GM18498 (cell line): ENCODE measurements at regions not wholly inside any gene's neighbourhood (a gene's known extent, or its start where the extent isn't known, plus 50 kb on each side); places are given as distances from the start of the nearest gene placed in this dataset.

Source experiments
- ATAC-seq: cut with Tn5 transposase; IDR thresholded peaks from one replicate; pipeline ENCODE4 v1.9.1; 2021; ENCODE audit warnings: mild to moderate bottlenecking, moderate library complexity; ENCODE audit not compliant: unreplicated experiment

DNA sequence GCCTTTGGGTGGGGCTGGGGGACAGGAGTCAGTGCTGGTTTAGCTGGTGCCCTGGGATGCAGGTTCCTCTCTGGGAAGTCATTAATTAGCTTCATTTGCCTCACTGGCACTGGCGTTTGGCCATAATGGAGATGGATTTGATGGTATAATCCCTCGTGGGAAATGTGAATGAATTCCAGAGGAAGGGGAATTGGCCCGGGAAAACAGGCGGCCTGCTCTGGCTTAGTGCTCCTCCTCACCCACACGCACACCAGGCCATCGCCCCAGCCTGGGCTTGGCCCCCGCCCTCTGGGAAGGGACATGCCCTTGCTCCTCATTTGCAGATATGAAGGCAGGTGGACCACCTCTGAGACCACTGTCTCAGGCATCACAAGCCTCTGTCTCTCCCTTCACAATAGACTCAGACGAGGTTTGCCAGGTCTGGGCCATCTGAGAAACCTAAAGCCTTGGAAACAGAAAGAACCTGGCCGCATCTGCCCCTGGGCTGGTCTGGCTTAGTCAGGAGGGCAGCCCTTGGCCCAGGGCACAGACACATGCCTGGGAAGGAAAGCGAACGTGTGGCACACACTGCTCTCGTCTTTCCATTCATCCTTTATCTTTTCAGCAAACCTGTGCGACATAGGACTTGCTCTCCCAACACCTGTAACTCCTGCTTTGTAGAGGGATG, 199.2 kb upstream of the CDH4 start:
- no peak for ATAC-seq

DNA sequence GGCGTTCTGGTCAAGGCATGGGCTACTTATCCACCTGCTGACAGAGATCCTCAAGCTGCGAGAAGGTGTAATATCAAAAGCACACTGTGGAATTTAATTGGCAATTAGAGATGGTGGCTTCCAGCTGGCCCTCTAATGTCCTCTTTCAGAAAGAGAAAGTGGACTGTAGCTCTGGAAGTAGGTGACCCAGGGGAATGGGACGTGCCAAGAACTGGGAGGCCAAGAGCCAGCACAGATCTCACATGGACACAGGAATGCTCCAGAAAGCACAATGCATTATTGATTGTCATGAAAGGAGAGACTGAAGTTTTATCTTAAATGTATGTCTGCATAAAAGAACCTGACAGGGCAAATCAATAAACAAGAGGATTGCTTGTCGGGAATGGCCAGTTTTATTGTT, 198.6 kb upstream of the CDH4 start:
- no peak for ATAC-seq

GRCh38 chr20:61053889-61054288, 198.2 kb upstream of the CDH4 start:
- ATAC-seq = no peak

DNA sequence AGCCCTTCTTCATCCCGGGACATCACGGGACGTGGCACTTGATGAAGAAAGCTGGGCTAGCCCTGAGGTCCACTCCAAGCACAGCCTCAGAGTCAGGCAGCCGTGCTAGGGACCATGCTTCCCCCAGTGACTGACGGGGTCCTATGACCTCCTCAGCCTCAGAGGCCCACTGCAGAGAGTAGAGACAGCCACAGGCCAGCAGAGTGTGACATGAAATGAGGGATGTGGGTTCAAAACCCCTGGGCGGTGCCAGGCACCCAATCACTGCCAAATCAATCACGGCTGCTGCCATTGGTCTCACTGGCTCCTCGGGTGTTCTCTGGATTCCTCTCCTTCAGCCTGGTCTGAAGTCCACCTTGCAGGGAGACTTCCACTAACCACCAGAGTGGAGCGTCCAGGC, 197.7 kb upstream of the CDH4 start:
- ATAC-seq = no peak

DNA sequence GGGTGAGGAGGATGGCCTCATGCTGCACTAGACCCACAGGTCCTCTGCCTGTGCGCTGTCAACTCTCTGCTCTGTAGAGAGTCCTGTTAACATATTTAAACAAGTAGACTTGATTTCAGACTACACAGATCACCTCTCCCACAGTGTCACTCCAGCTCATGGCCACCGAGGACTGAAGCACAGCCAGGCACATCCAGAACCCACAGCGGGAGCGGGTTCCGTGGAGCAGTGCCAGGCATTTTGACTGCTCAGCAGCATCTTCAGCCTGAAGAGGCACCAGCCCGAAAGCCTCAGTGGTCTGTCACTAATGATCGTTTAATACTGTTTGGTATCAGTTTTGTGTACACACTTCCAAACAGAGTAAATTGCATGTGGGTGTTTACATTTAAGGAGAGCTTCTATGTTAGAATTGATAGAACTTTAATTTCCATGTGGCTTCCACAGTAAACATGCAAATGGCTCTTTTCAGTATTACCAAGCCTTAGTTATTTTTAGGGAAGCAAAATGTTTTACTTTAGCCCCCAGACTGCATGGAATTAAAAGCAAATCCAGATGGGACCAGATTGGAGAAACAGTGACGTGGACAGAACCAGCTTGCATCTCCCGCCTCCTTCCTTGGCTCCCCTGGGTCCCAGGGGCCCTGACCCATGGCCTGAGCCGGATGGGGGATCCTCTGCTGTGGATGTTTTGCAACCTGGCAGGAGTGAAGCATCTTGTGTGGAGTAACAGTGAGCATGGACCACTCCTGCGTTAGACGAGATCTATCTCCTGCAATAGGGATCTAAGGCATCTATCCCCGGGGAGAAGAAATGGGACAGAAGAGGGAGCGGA, 196.7 kb upstream of the CDH4 start:
- ATAC-seq = no peak

DNA sequence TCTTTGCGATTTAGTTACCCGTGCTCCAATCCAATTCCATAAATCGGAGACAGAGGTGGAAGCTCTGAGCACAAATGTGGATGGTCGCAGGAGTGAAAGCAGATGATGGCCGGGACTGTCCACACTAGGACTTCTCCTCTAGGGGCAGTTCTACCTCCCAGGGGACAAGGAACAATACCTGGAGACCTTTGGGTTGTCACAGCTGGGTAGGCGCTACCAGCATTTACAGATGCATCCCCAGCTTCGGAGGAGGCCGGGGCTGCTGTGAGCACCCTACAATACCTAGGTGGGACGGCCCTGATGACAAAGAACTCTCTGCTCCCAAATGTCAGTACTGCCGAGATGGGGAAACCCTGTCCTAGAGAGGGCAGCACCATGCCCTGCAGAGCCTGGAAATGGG, 195.9 kb upstream of the CDH4 start:
- ATAC-seq = no peak

DNA sequence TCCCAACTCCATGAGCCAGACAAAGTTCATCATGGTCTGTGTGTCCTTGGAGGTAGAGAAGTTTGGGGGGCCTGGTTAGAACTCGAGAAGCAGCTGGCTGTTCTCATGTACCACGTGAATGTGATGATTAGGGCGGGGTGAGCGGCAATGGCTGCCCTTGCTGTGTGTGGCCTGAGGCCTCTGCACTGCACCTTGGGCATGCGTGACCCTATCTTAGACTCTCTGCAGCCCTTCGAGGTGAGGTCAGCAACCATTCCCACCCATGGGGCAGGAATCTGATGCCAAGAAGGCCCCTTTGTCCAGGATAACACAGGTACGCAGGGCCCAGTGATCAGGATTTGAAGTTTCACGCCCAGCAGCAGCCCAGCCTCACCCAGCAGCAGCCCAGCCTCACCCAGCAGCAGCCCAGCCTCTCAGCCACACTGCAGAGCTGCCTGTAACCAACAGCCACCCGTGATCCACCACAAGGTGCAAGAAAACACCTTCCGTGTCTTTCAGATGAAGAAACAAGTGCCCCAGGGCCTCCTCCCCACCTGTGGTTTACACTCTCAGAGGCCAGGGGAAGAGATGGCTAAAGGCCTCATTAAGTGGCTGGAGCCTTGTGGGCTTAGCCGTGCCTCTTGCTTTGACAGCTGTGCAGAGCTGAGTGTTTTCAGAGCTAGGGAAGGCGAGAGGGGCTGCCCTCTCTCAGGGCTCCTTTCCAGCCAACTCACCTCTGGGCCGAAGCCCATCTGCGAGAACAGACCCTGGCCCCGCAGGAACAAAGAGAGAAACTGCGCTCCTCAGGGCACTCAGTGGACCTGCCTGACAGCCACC, 195.2 kb upstream of the CDH4 start:
- no peak for ATAC-seq

GRCh38 chr20:61057443-61058121, 194.5 kb upstream of the CDH4 start:
- no peak for ATAC-seq

DNA sequence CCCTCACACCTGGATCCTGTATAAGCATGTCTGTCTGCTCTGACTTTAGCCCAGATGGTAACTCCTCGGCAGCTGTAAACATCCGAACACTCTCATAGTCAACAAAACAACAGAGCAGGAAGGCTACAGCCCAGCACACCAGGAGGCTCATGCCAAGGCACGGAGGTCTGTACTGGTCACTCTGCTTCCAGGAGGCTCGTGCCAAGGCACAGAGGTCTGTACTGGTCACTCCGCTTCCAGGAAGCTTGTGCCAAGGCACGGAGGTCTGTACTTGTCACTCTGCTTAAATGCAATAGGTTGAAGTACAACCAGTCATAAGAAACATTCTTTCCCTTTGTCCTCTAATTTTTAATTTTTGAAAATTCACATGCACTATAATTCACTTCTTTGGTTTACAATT, 190.1 kb upstream of the CDH4 start:
- ATAC-seq = no peak

- ATAC-seq = no peak
Measured at GRCh38 chr20:61065853-61066252, 186.2 kb upstream of the CDH4 start.

DNA sequence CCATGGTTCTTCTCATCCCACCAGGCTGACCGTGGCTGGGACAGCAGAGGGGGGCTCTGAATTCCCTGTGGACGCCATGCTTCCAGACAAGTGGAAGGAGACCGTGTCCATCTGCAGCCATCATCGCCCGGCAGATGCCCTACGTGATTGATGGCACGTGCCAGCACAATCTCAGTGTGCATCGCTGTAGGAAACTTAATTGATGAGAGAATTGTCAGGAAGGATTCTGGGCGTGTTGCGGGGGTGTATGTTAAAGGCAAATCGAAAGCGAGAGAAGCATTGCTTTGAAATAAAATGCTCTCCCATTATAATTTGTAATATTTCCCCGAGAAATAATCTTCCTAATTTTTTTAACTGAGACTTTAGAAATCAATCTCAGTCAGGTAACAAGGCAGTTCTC, 185.5 kb upstream of the CDH4 start:
- ATAC-seq = no peak

DNA sequence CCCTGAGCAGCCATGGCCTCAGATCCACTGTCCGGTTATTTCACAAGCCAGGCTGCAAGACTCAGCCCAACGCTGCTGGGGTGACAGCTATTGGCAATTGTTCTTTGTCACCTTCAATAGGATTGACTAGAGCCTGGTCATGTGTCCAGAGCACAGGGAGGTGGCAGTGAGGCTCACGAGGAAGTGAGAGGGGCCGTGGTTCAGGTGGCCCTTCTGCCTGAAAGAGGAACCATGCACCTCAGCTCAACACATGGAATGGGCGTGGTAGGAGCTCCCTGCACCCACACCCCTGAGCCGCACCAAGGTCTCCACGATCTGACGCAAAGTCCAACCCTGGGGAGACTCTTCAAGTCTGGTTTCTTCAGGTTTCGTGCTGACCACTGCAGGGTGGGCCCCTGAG, 184.8 kb upstream of the CDH4 start:
- ATAC-seq = no peak

DNA sequence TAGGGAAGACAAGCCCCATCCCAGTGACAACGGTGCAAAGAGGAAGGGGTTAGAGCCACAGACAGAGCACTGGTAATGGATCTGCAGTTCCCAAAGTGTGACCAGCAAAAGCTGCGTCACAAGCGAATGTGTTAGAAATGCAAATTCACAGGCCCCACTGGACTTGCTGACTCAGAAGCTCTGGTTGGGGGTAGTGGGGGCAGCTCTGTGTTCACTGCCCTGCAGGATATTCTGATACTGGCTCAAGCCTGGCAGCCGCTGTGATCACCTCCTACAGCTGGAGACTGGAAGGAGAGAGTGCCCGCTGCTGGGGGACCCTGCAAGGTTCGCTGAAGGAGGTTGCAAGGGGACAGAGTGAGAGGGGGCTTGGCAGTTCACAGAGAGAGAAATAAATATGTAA, 179.7 kb upstream of the CDH4 start:
- ATAC-seq = no peak

GRCh38 chr20:61073376-61073775, 178.7 kb upstream of the CDH4 start:
- ATAC-seq = no peak

- ATAC-seq = no peak
Measured at GRCh38 chr20:61082720-61083119, 169.3 kb upstream of the CDH4 start.

DNA sequence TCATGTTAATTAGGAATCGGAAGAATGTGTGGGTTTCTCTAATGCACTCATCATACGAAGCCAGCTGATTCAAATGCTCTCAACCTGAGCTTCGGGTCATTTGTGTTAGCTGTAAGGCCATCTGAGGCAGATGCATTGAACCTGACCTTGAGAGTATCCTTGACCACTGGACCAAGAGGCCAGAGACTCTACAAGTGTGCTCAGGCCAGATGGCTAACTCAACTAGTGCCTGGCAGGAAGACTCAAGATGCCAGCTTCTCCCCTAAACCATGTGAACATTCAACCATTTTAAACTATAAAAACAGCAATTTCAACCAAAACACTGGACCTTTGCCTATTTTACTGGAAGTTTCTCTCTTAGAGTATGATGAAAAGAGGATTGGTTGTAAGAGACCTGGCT, 168.6 kb upstream of the CDH4 start:
- ATAC-seq = no peak

GRCh38 chr20:61086031-61086430, 166.0 kb upstream of the CDH4 start:
- no peak for ATAC-seq

GRCh38 chr20:61090541-61090940, 161.5 kb upstream of the CDH4 start:
- no peak for ATAC-seq

- no peak for ATAC-seq
Measured at GRCh38 chr20:61092251-61092650, 159.8 kb upstream of the CDH4 start.

GRCh38 chr20:61094581-61094980, 157.5 kb upstream of the CDH4 start:
- no peak for ATAC-seq

DNA sequence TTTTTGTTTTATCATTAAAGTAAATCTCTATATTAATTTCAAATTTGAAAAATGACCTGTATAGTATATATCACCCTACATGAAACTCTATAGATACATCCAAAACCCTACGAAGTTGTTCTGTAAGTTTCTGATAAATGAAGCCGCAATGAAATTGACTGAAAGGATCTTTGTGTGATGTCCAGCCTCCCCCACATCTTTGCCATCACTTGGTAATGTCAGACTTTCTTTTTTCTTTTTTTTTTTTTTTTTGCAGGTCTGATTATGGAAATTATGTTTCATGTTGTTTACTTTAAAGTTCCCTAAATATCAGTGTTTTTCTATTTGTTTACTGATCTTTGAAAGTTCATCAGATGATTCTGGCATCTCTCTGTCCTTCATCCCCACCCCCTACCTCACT, 155.6 kb upstream of the CDH4 start:
- no peak for ATAC-seq
